Thyroid gland (tissue), 4 donors: ENCODE measurements at regions not wholly inside any gene's neighbourhood (a gene's known extent, or its start where the extent isn't known, plus 50 kb on each side); places are given as distances from the start of the nearest gene placed in this dataset.

Source experiments
- DNase-seq, 2 donors: peaks; one replicate each; pipeline ENCODE4 v3.0.0-alpha.2; 2019
- H3K27ac ChIP-seq, 3 donors: fragments of 200-600 bp; sonication (generic); 1 replicate in 2 of 3; 2 replicates in 1 of 3; pipeline ENCODE4 v1.5.1; 2016 to 2019; ENCODE audit warnings: mild to moderate bottlenecking in 1 of 3, moderate library complexity in 1 of 3
- H3K27me3 ChIP-seq: fragments of 200-600 bp; sonication (generic); one replicate; pipeline ENCODE4 v1.5.1; 2019
- H3K36me3 ChIP-seq, 2 donors: fragments of 200-600 bp; sonication (generic); one replicate each; pipeline ENCODE4 v1.5.1; 2016 to 2019
- H3K4me1 ChIP-seq, 2 donors: fragments of 200-600 bp; sonication (generic); one replicate each; pipeline ENCODE4 v1.5.1; 2017 to 2019
- H3K4me3 ChIP-seq, 3 donors: fragments of 200-600 bp; sonication (generic); replicated peaks in 1 of 3; 1 replicate in 2 of 3; 2 replicates in 1 of 3; pipeline ENCODE4 v1.5.1; 2016; ENCODE audit warnings: mild to moderate bottlenecking in 1 of 3
- H3K9me3 ChIP-seq: fragments of 200-600 bp; sonication (generic); one replicate; pipeline ENCODE4 v1.5.1; 2017
- POLR2A ChIP-seq, 2 donors: fragments of 450-650 bp; IDR thresholded peaks; one replicate each; pipeline ENCODE4 v1.6.1; 2017; ENCODE audit warnings: antibody characterized with exemption in 2 of 2, mild to moderate bottlenecking in 2 of 2, moderate library complexity in 1 of 2
- WGBS, 2 donors: methylation state at CpG; one replicate each; pipeline ENCODE4 v1.1.5; 2017; 5-methylcytosine and 5-hydroxymethylcytosine counted together
- intact Hi-C: fragments of 100-400 bp; cut with DNase I; formaldehyde crosslinking; loops from one replicate; pipeline ENCODE4 v1.15.1; 2023
- TF ChIP-seq, protein P1 (sequence below), 6 experiments: fragments of 200-600 bp in 3 of 6; fragments of 450-650 bp in 3 of 6; sonication (generic) in 3 of 6; IDR thresholded peaks; one replicate each; pipeline ENCODE4 v1.5.1; 2016 to 2019; ENCODE audit warnings: antibody characterized with exemption in 6 of 6, mild to moderate bottlenecking in 2 of 6, inconsistent platforms in 1 of 6, moderate library complexity in 1 of 6

DNA sequence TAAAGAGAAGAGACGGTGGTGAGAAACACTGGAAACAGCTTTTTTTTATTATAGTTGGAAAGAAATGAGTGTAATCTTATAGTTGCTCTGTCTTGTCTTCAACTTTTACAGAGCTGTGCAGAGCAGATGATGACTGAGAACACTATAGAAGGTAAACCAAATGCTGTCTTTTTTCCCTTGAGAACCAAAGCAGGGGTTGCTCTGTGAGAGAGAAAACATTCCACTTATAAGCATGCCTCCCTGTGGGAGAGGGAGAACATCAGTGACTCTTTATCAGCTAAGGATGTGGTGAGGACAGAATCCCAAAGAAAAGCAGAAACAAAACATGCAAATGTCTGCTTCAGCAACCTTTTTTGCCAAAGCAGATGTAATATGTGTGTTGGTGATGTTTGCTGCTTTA is 179.3 kb upstream of the HDDC2 start:
- Histone ChIP-seq H3K36me3 (no peaks in the 10 kb centered on the region), H3K9me3 (no peaks in the 10 kb centered on the region), H3K4me1 (no peaks in the 10 kb centered on the region), H3K27ac (no peak overlapping the region), H3K4me3 (no peak overlapping the region), H3K27me3 (no peaks in the 10 kb centered on the region)
- no peak for TF ChIP-seq POLR2A (IDR thresholded peaks at IDR 0.05)
- TF ChIP-seq, protein P1, sequence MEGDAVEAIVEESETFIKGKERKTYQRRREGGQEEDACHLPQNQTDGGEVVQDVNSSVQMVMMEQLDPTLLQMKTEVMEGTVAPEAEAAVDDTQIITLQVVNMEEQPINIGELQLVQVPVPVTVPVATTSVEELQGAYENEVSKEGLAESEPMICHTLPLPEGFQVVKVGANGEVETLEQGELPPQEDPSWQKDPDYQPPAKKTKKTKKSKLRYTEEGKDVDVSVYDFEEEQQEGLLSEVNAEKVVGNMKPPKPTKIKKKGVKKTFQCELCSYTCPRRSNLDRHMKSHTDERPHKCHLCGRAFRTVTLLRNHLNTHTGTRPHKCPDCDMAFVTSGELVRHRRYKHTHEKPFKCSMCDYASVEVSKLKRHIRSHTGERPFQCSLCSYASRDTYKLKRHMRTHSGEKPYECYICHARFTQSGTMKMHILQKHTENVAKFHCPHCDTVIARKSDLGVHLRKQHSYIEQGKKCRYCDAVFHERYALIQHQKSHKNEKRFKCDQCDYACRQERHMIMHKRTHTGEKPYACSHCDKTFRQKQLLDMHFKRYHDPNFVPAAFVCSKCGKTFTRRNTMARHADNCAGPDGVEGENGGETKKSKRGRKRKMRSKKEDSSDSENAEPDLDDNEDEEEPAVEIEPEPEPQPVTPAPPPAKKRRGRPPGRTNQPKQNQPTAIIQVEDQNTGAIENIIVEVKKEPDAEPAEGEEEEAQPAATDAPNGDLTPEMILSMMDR (IDR thresholded peaks at IDR 0.05): no peak
- intact Hi-C loops: no loop called here
- no peak for DNase-seq
- 77 to 84% methylated on average over 1 of the region's 1 CpG for WGBS, 2 donors

- 72 to 96% methylated on average over 4 of the region's 4 CpGs for WGBS, 2 donors
- Histone ChIP-seq H3K4me3 (no peak overlapping the region), H3K9me3 (no peaks in the 10 kb centered on the region), H3K4me1 (no peaks in the 10 kb centered on the region), H3K27me3 (no peaks in the 10 kb centered on the region), H3K36me3 (no peaks in the 10 kb centered on the region), H3K27ac (no peak overlapping the region)
- no peak for DNase-seq
- intact Hi-C loops: no loop called here
- TF ChIP-seq, protein P1 (IDR thresholded peaks at IDR 0.05): no peak
- no peak for TF ChIP-seq POLR2A (IDR thresholded peaks at IDR 0.05)
These were observed 184.0 kb upstream of the HDDC2 start for GRCh38 chr6:125485757-125486156.

GRCh38 chr6:125486881-125487280 is 185.1 kb upstream of the HDDC2 start:
- Histone ChIP-seq H3K9me3 (no peaks in the 10 kb centered on the region), H3K36me3 (no peaks in the 10 kb centered on the region), H3K27ac (no peak overlapping the region), H3K4me1 (no peaks in the 10 kb centered on the region), H3K4me3 (no peak overlapping the region), H3K27me3 (no peaks in the 10 kb centered on the region)
- intact Hi-C loops: no loop called here
- WGBS, 2 donors: 83 to 87% methylated on average over 2 of the region's 2 CpGs
- no peak for DNase-seq
- TF ChIP-seq POLR2A (IDR thresholded peaks at IDR 0.05): no peak
- TF ChIP-seq, protein P1 (IDR thresholded peaks at IDR 0.05): no peak

GRCh38 chr6:125489579-125490285 is 188.0 kb upstream of the HDDC2 start:
- no peak for TF ChIP-seq POLR2A (IDR thresholded peaks at IDR 0.05)
- TF ChIP-seq, protein P1 (IDR thresholded peaks at IDR 0.05): no peak
- no peak overlapping the region for H3K4me3 ChIP-seq
- 72 to 73% methylated on average over 2 of the region's 2 CpGs for WGBS, 2 donors
- intact Hi-C loops: no loop called here
- H3K36me3 ChIP-seq: no peaks in the 10 kb centered on the region
- H3K27me3 ChIP-seq: no peaks in the 10 kb centered on the region
- H3K4me1 ChIP-seq: no peaks in the 10 kb centered on the region
- H3K9me3 ChIP-seq: no peaks in the 10 kb centered on the region
- H3K27ac ChIP-seq: no peak overlapping the region
- no peak for DNase-seq

DNA sequence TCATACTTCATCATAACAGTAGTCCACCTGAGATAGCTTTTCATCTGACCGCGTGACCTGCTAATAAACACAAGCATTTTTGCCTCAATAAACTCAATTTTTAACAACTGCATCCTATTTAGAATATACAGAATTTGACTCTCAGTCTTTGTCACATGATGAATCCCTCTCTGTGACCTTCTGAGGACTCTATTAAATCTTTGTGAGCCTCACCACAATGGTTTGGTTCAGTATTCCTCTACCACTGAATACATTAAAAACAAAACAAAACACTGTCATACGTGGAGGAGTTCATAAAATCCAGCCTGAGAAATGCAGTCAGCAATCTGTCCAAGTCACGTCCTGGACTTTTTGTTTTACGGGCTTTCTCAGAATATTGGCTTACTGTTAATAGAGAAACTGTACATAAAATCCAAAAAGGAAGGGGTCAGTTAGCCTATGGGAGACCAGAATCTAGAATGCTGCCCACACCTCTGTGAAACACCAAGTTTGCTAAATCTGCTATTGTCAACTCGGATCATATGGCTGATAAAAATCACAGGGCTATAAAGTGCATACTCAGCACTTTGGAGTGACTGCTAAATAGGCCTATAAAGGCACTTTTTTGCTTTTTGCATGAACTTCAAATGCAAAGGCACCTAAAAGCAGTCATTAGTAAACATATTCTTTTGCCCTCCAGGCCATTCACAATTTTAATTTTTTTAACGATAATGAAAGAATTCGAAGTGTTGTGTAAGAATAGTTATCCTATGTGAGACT is 190.3 kb upstream of the HDDC2 start:
- intact Hi-C loops: no loop called here
- no peak overlapping the region for H3K27ac ChIP-seq
- no peaks in the 10 kb centered on the region for H3K36me3 ChIP-seq
- H3K27me3 ChIP-seq: no peaks in the 10 kb centered on the region
- WGBS, 2 donors: 85 to 90% methylated on average over 8 of the region's 8 CpGs
- no peak for DNase-seq
- H3K9me3 ChIP-seq: no peaks in the 10 kb centered on the region
- no peaks in the 10 kb centered on the region for H3K4me1 ChIP-seq
- TF ChIP-seq POLR2A (IDR thresholded peaks at IDR 0.05): no peak
- TF ChIP-seq, protein P1 (IDR thresholded peaks at IDR 0.05): no peak
- H3K4me3 ChIP-seq: no peak overlapping the region
